ENCODE measurements at regions not wholly inside any gene's neighbourhood (a gene's known extent, or its start where the extent isn't known, plus 50 kb on each side); places are given as distances from the start of the nearest gene placed in this dataset.

GRCh38 chr9:73030370-73031030, 77.6 kb upstream of the ALDH1A1 start (continued):
- TF ChIP-seq, protein P1, sequence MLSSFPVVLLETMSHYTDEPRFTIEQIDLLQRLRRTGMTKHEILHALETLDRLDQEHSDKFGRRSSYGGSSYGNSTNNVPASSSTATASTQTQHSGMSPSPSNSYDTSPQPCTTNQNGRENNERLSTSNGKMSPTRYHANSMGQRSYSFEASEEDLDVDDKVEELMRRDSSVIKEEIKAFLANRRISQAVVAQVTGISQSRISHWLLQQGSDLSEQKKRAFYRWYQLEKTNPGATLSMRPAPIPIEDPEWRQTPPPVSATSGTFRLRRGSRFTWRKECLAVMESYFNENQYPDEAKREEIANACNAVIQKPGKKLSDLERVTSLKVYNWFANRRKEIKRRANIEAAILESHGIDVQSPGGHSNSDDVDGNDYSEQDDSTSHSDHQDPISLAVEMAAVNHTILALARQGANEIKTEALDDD (IDR thresholded peaks at IDR 0.05), result peak; percentile 93
- TF ChIP-seq, protein P2, sequence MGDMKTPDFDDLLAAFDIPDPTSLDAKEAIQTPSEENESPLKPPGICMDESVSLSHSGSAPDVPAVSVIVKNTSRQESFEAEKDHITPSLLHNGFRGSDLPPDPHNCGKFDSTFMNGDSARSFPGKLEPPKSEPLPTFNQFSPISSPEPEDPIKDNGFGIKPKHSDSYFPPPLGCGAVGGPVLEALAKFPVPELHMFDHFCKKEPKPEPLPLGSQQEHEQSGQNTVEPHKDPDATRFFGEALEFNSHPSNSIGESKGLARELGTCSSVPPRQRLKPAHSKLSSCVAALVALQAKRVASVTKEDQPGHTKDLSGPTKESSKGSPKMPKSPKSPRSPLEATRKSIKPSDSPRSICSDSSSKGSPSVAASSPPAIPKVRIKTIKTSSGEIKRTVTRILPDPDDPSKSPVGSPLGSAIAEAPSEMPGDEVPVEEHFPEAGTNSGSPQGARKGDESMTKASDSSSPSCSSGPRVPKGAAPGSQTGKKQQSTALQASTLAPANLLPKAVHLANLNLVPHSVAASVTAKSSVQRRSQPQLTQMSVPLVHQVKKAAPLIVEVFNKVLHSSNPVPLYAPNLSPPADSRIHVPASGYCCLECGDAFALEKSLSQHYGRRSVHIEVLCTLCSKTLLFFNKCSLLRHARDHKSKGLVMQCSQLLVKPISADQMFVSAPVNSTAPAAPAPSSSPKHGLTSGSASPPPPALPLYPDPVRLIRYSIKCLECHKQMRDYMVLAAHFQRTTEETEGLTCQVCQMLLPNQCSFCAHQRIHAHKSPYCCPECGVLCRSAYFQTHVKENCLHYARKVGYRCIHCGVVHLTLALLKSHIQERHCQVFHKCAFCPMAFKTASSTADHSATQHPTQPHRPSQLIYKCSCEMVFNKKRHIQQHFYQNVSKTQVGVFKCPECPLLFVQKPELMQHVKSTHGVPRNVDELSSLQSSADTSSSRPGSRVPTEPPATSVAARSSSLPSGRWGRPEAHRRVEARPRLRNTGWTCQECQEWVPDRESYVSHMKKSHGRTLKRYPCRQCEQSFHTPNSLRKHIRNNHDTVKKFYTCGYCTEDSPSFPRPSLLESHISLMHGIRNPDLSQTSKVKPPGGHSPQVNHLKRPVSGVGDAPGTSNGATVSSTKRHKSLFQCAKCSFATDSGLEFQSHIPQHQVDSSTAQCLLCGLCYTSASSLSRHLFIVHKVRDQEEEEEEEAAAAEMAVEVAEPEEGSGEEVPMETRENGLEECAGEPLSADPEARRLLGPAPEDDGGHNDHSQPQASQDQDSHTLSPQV (IDR thresholded peaks at IDR 0.05), result peak; percentile 41
- TF ChIP-seq, protein P3, sequence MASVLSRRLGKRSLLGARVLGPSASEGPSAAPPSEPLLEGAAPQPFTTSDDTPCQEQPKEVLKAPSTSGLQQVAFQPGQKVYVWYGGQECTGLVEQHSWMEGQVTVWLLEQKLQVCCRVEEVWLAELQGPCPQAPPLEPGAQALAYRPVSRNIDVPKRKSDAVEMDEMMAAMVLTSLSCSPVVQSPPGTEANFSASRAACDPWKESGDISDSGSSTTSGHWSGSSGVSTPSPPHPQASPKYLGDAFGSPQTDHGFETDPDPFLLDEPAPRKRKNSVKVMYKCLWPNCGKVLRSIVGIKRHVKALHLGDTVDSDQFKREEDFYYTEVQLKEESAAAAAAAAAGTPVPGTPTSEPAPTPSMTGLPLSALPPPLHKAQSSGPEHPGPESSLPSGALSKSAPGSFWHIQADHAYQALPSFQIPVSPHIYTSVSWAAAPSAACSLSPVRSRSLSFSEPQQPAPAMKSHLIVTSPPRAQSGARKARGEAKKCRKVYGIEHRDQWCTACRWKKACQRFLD (CRISPR knock-in tag; IDR thresholded peaks at IDR 0.05), result 0 out of 2 replicates have a peak, but pooled peaks have one; percentile 36
- peak in 1 of 2 experiments; percentile 9 for TF ChIP-seq AFF1 (IDR thresholded peaks at IDR 0.05; ENCODE audit: low read depth in 1 of 2, partially characterized antibody in 2 of 2)
- TF ChIP-seq CEBPB (tag; IDR thresholded peaks at IDR 0.05), result peak; percentile 56; the same call in 1 of the 2 replicates
